GM12878 (cell line): ENCODE measurements at regions not wholly inside any gene's neighbourhood (a gene's known extent, or its start where the extent isn't known, plus 50 kb on each side); places are given as distances from the start of the nearest gene placed in this dataset.

Experiments used
- CBX3 ChIP-seq: fragments of 200-600 bp; sonication (generic); IDR thresholded peaks from 2 replicates; pipeline ENCODE4 v1.6.1; 2016; ENCODE audit warnings: low read depth, borderline replicate concordance
- CEBPZ ChIP-seq: fragments of 150-350 bp; IDR thresholded peaks from 2 replicates; pipeline ENCODE4 v1.6.1; 2016; ENCODE audit warnings: low read depth, low read length
- CTCF ChIP-seq, 3 experiments: IDR thresholded peaks in 2 of 3; conservative IDR thresholded peaks in 1 of 3; 2 replicates each; pipeline ENCODE4 v1.5.1; 2011; ENCODE audit warnings: low read depth in 3 of 3, low read length in 3 of 3, mild to moderate bottlenecking in 3 of 3, control low read depth in 2 of 3, moderate library complexity in 2 of 3, inconsistent platforms in 1 of 3, mixed read lengths in 1 of 3; ENCODE audit not compliant: control insufficient read depth in 2 of 3, insufficient read depth in 1 of 3; ENCODE audit errors: extremely low read depth in 1 of 3
- EZH2 ChIP-seq: IDR thresholded peaks from 2 replicates; pipeline ENCODE4 v1.6.1; 2012; ENCODE audit warnings: low read depth, mild to moderate bottlenecking, control low read depth, inconsistent platforms, low read length, borderline replicate concordance; ENCODE audit not compliant: control insufficient read depth
- RBBP5 ChIP-seq: fragments of 200-600 bp; sonication (generic); conservative IDR thresholded peaks from 2 replicates; pipeline ENCODE4 v1.6.1; 2016
- SP1 ChIP-seq: IDR thresholded peaks from one replicate; pipeline ENCODE4 v1.6.1; 2011; ENCODE audit warnings: low read depth, low read length
- TAF1 ChIP-seq: IDR thresholded peaks from 2 replicates; pipeline ENCODE4 v1.6.1; 2011; ENCODE audit warnings: mild to moderate bottlenecking, low read depth, low read length, borderline replicate concordance
- ZBTB33 ChIP-seq: fragments of 450-650 bp; IDR thresholded peaks from 2 replicates; pipeline ENCODE4 v1.6.1; 2017; ENCODE audit warnings: mild to moderate bottlenecking
- ZNF207 ChIP-seq: fragments of 450-650 bp; IDR thresholded peaks from 2 replicates; pipeline ENCODE4 v1.6.1; 2014; ENCODE audit warnings: antibody characterized with exemption, mild to moderate bottlenecking, borderline replicate concordance

- no peak for TF ChIP-seq CEBPZ
- TF ChIP-seq SP1, result no peak
- no peak for TF ChIP-seq EZH2
- TF ChIP-seq RBBP5, result no peak
- no peak for TF ChIP-seq CTCF (IDR thresholded peaks at IDR 0.05 in 2 of 3, conservative IDR thresholded peaks at IDR 0.05 in 1 of 3; ENCODE audit: control insufficient read depth in 2 of 3, extremely low read depth in 1 of 3, insufficient read depth in 1 of 3, low read depth in 3 of 3, low read length in 3 of 3)
- TF ChIP-seq TAF1, result no peak
- no peak for TF ChIP-seq ZBTB33
- TF ChIP-seq ZNF207, result no peak
- no peak for TF ChIP-seq CBX3
These were observed 357.2 kb downstream of the ZSWIM6 start for GRCh38 chr5:61689153-61689846.
